ENCODE measurements at regions not wholly inside any gene's neighbourhood (a gene's known extent, or its start where the extent isn't known, plus 50 kb on each side); places are given as distances from the start of the nearest gene placed in this dataset.
"Not testable (repeated sequence)": the region's sequence is repeated elsewhere in the genome, so short reads cannot be mapped to it uniquely, and the experiment has no call there.

GRCh38 chr7:106442476-106442875 is 157.7 kb upstream of the NAMPT start:
- H3K27me3 ChIP-seq (ENCODE audit: control insufficient read depth, extremely low read depth, insufficient read depth, low read length) = no peaks in the 10 kb centered on the region
- no peak for FAIRE-seq
- DNase-seq (ENCODE audit: low read depth, low spot score) = no peak

GRCh38 chr7:106441343-106441742 is 156.6 kb upstream of the NAMPT start:
- H2AFZ ChIP-seq (ENCODE audit: control insufficient read depth, low read length); H3K27ac ChIP-seq (ENCODE audit: control insufficient read depth, insufficient read depth, low read length); H3K36me3 ChIP-seq (ENCODE audit: control insufficient read depth in 2 of 2, extremely low read depth in 1 of 2, insufficient read depth in 2 of 2, low read length in 2 of 2); DNase-seq (ENCODE audit: low read depth, low spot score); dilution Hi-C loops (cut with MboI; ENCODE audit: extremely low pct_ligation_motif_present, low sequenced_read_pairs); H3K79me2 ChIP-seq (ENCODE audit: control insufficient read depth, insufficient read depth, low read length); H3K4me1 ChIP-seq (ENCODE audit: control insufficient read depth, extremely low read depth, insufficient read depth, low read length); H3K4me3 ChIP-seq (ENCODE audit: control insufficient read depth in 2 of 3, extremely low read depth in 1 of 3, insufficient read depth in 2 of 3, low read depth in 1 of 3, low read length in 3 of 3); H3K4me2 ChIP-seq (ENCODE audit: control insufficient read depth, extremely low read depth, insufficient read depth, low read depth, low read length); H3K27me3 ChIP-seq (ENCODE audit: control insufficient read depth, extremely low read depth, insufficient read depth, low read length); H3K9me3 ChIP-seq (ENCODE audit: control insufficient read depth, low read depth, low read length); H3K9ac ChIP-seq (ENCODE audit: control insufficient read depth, extremely low read depth, insufficient read depth, low read length); H3K9me1 ChIP-seq (ENCODE audit: control insufficient read depth, extremely low read depth, insufficient read depth, low read length); FAIRE-seq; H4K20me1 ChIP-seq (ENCODE audit: control insufficient read depth, extremely low read depth, insufficient read depth, low read length): not testable (repeated sequence)

More at GRCh38 chr7:106442476-106442875, 157.7 kb upstream of the NAMPT start:
- no peaks in the 10 kb centered on the region for H4K20me1 ChIP-seq (ENCODE audit: control insufficient read depth, extremely low read depth, insufficient read depth, low read length)
- H3K79me2 ChIP-seq (ENCODE audit: control insufficient read depth, insufficient read depth, low read length) = no peaks in the 10 kb centered on the region
- H3K4me2 ChIP-seq (ENCODE audit: control insufficient read depth, extremely low read depth, insufficient read depth, low read depth, low read length) = no peak overlapping the region
- dilution Hi-C loops (cut with MboI; ENCODE audit: extremely low pct_ligation_motif_present, low sequenced_read_pairs) = no loop called here
- no peak overlapping the region for H3K27ac ChIP-seq (ENCODE audit: control insufficient read depth, insufficient read depth, low read length)
- no peaks in the 10 kb centered on the region for H3K4me1 ChIP-seq (ENCODE audit: control insufficient read depth, extremely low read depth, insufficient read depth, low read length)
- no peak overlapping the region for H2AFZ ChIP-seq (ENCODE audit: control insufficient read depth, low read length)
- H3K9me1 ChIP-seq (ENCODE audit: control insufficient read depth, extremely low read depth, insufficient read depth, low read length) = no peaks in the 10 kb centered on the region
- no peak overlapping the region for H3K4me3 ChIP-seq (ENCODE audit: control insufficient read depth in 2 of 3, extremely low read depth in 1 of 3, insufficient read depth in 2 of 3, low read depth in 1 of 3, low read length in 3 of 3)
- no peak overlapping the region for H3K9ac ChIP-seq (ENCODE audit: control insufficient read depth, extremely low read depth, insufficient read depth, low read length)
- H3K9me3 ChIP-seq (ENCODE audit: control insufficient read depth, low read depth, low read length) = no peaks in the 10 kb centered on the region
- TF ChIP-seq EZH2 (IDR thresholded peaks at IDR 0.05; ENCODE audit: low read length) = no peak
- TF ChIP-seq CTCF (optimal IDR thresholded peaks at IDR 0.05 in 1 of 3, IDR thresholded peaks at IDR 0.05 in 1 of 3, conservative IDR thresholded peaks at IDR 0.05 in 1 of 3; ENCODE audit: extremely low read depth in 1 of 3, insufficient read depth in 2 of 3, low read length in 3 of 3) = no peak
- no peaks in the 10 kb centered on the region for H3K36me3 ChIP-seq (ENCODE audit: control insufficient read depth in 2 of 2, extremely low read depth in 1 of 2, insufficient read depth in 2 of 2, low read length in 2 of 2)

GRCh38 chr7:106436933-106437332 is 152.2 kb upstream of the NAMPT start:
- H3K4me1 ChIP-seq (ENCODE audit: control insufficient read depth, extremely low read depth, insufficient read depth, low read length); H2AFZ ChIP-seq (ENCODE audit: control insufficient read depth, low read length); H3K27ac ChIP-seq (ENCODE audit: control insufficient read depth, insufficient read depth, low read length); H3K79me2 ChIP-seq (ENCODE audit: control insufficient read depth, insufficient read depth, low read length); H3K4me2 ChIP-seq (ENCODE audit: control insufficient read depth, extremely low read depth, insufficient read depth, low read depth, low read length); dilution Hi-C loops (cut with MboI; ENCODE audit: extremely low pct_ligation_motif_present, low sequenced_read_pairs); H3K9ac ChIP-seq (ENCODE audit: control insufficient read depth, extremely low read depth, insufficient read depth, low read length); FAIRE-seq; DNase-seq (ENCODE audit: low read depth, low spot score); H3K36me3 ChIP-seq (ENCODE audit: control insufficient read depth in 2 of 2, extremely low read depth in 1 of 2, insufficient read depth in 2 of 2, low read length in 2 of 2); H3K9me3 ChIP-seq (ENCODE audit: control insufficient read depth, low read depth, low read length); H3K27me3 ChIP-seq (ENCODE audit: control insufficient read depth, extremely low read depth, insufficient read depth, low read length); H3K9me1 ChIP-seq (ENCODE audit: control insufficient read depth, extremely low read depth, insufficient read depth, low read length); H4K20me1 ChIP-seq (ENCODE audit: control insufficient read depth, extremely low read depth, insufficient read depth, low read length); H3K4me3 ChIP-seq (ENCODE audit: control insufficient read depth in 2 of 3, extremely low read depth in 1 of 3, insufficient read depth in 2 of 3, low read depth in 1 of 3, low read length in 3 of 3): not testable (repeated sequence)
